AG09309 (cell line): ENCODE measurements at regions not wholly inside any gene's neighbourhood (a gene's known extent, or its start where the extent isn't known, plus 50 kb on each side); places are given as distances from the start of the nearest gene placed in this dataset.

Experiments
- DNase-seq: peaks from one replicate; pipeline ENCODE4 v3.0.0-alpha.2; 2010; ENCODE audit warnings: low read depth
- H3K4me3 ChIP-seq: 2 replicates; pipeline ENCODE4 v1.5.1; 2011; ENCODE audit warnings: mild to moderate bottlenecking, low read depth, low read length, moderate library complexity; ENCODE audit not compliant: control insufficient read depth
- CTCF ChIP-seq: IDR thresholded peaks from 2 replicates; pipeline ENCODE4 v1.5.1; 2011; ENCODE audit warnings: mild to moderate bottlenecking, low read depth, low read length, inconsistent platforms; ENCODE audit not compliant: insufficient read depth, control insufficient read depth; ENCODE audit errors: missing control alignments

DNA sequence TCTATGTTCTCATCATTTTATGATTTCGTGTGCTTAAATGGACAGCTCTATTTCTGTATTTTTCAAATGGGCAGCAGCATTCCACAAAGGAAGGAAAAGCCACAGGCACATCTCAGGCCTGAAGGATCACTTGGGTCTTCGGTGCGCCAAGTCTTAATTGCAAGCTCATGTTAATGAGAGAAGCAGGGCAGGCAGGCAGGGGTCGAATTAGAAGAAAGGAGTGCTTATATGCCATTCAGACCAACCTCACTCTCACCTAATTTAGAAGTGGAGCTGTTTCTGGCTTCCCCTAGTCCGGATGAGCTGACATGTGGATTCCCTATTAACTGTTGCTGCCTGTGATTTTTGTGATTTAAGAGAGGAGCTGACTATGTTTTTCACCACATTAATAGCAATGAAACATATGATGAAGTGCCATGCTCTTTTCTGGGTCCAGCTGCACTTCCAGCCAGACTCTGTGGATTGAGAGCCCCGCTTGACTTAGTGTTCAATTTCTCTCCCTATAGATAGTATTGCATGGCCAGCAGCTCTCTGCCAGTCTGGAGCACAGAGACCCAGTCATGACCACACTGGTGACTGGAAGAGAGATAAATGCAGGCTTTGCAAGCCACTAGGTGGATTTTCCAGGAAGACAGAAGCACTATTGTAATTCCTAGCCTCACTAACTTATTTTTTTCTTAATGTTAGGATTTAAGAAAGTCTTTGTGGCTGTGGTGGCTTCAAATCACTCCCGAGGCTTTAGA is 373.9 kb upstream of the FAT3 start:
- no peak for DNase-seq
- TF ChIP-seq CTCF: no peak
- no peak overlapping the region for H3K4me3 ChIP-seq

GRCh38 chr11:91850021-91850420 is 374.6 kb upstream of the FAT3 start:
- no peak for DNase-seq
- TF ChIP-seq CTCF: no peak
- no peak overlapping the region for H3K4me3 ChIP-seq

- TF ChIP-seq CTCF: no peak
- no peak for DNase-seq
Observed at GRCh38 chr11:91846649-91847048, 378.0 kb upstream of the FAT3 start.

DNA sequence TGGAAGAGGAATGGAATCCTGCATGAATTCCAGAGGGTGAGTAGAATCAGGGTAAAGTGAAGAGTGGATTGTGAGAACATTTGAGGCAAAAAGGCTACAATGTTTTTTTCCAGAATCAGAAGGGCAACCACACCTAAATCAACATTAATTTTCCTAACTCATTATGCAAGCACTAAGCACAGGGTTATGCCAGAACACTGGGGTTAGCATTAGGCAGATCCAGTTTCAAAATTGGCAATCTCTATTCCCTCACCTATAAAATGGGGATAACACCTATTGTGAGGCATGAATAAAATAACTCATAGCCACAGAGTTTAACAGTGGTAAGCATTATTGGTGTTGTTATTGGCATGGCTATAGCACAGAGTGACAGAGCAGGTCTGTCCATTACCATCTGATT is 378.6 kb upstream of the FAT3 start:
- H3K4me3 ChIP-seq: no peak overlapping the region
- no peak for DNase-seq
- no peak for TF ChIP-seq CTCF

More at GRCh38 chr11:91846649-91847048, 378.0 kb upstream of the FAT3 start:
- no peak overlapping the region for H3K4me3 ChIP-seq

GRCh38 chr11:91840640-91841240 is 383.9 kb upstream of the FAT3 start:
- no peak for DNase-seq
- TF ChIP-seq CTCF: no peak
- H3K4me3 ChIP-seq: no peak overlapping the region

GRCh38 chr11:91837411-91838330 is 386.9 kb upstream of the FAT3 start:
- no peak for TF ChIP-seq CTCF
- DNase-seq: no peak
- no peak overlapping the region for H3K4me3 ChIP-seq
